ENCODE measurements at regions not wholly inside any gene's neighbourhood (a gene's known extent, or its start where the extent isn't known, plus 50 kb on each side); places are given as distances from the start of the nearest gene placed in this dataset.

- TF ChIP-seq CTCF (IDR thresholded peaks at IDR 0.05) = no peak
- Mint-ChIP-seq H3K9me3 (no peaks in the 10 kb centered on the region), H3K36me3 (ENCODE audit: low read depth) (no peaks in the 10 kb centered on the region), H3K27ac (no peak overlapping the region), H3K4me1 (ENCODE audit: low read depth) (no peaks in the 10 kb centered on the region), H3K27me3 (no peaks in the 10 kb centered on the region), H3K4me3 (no peak overlapping the region)
- POLR2A ChIA-PET = no interaction called here
- DNase-seq (no peak), ATAC-seq (no peak)
- intact Hi-C loops (cut with micrococcal nuclease) = no loop called here
- CTCF ChIA-PET = no interaction called here
Observed at GRCh38 chr18:49655266-49656072, 93.6 kb downstream of the LIPG start.

GRCh38 chr18:49654347-49654746, 92.5 kb downstream of the LIPG start:
- no peaks in the 10 kb centered on the region for H3K9me3 Mint-ChIP-seq
- H3K27ac Mint-ChIP-seq = no peak overlapping the region
- DNase-seq (no peak), ATAC-seq (no peak)
- TF ChIP-seq CTCF (IDR thresholded peaks at IDR 0.05) = no peak
- no peaks in the 10 kb centered on the region for H3K27me3 Mint-ChIP-seq
- ChIA-PET POLR2A (no interaction called here), CTCF (no interaction called here)
- no peak overlapping the region for H3K4me3 Mint-ChIP-seq
- H3K4me1 Mint-ChIP-seq (ENCODE audit: low read depth) = no peaks in the 10 kb centered on the region
- intact Hi-C loops (cut with micrococcal nuclease) = no loop called here
- no peaks in the 10 kb centered on the region for H3K36me3 Mint-ChIP-seq (ENCODE audit: low read depth)

- DNase-seq = no peak
- Mint-ChIP-seq H3K9me3 (no peaks in the 10 kb centered on the region), H3K27ac (no peak overlapping the region), H3K27me3 (no peaks in the 10 kb centered on the region), H3K36me3 (ENCODE audit: low read depth) (no peaks in the 10 kb centered on the region), H3K4me3 (no peak overlapping the region), H3K4me1 (ENCODE audit: low read depth) (no peaks in the 10 kb centered on the region)
- no peak for ATAC-seq
- ChIA-PET POLR2A (interaction anchor here (0.6 kb wide), 1 partner anchor 110 kb away, joined by 3 read pairs; no protein-coding TSS in a partner anchor), CTCF (interaction anchor here (0.7 to 2.1 kb wide), 4 partner anchors 12 to 207 kb away, joined by 3 to 6 read pairs (median 4); no protein-coding TSS in a partner anchor)
- intact Hi-C loops (cut with micrococcal nuclease) = no loop called here
- TF ChIP-seq CTCF (IDR thresholded peaks at IDR 0.05) = no peak
Observed at GRCh38 chr18:49652881-49653724, 91.2 kb downstream of the LIPG start.

- Mint-ChIP-seq H3K36me3 (ENCODE audit: low read depth) (no peaks in the 10 kb centered on the region), H3K27ac (no peak overlapping the region), H3K27me3 (no peaks in the 10 kb centered on the region), H3K4me3 (no peak overlapping the region), H3K9me3 (no peaks in the 10 kb centered on the region), H3K4me1 (ENCODE audit: low read depth) (no peaks in the 10 kb centered on the region)
- ChIA-PET CTCF (interaction anchor here (1.2 kb wide), 1 partner anchor 26 kb away, joined by 3 read pairs; no protein-coding TSS in a partner anchor), POLR2A (no interaction called here)
- DNase-seq = no peak
- ATAC-seq = no peak
- intact Hi-C loops (cut with micrococcal nuclease) = no loop called here
- TF ChIP-seq CTCF (IDR thresholded peaks at IDR 0.05) = no peak
Observed at GRCh38 chr18:49651033-49651432, 89.2 kb downstream of the LIPG start.

- H3K4me1 Mint-ChIP-seq (ENCODE audit: low read depth) = no peaks in the 10 kb centered on the region
- H3K36me3 Mint-ChIP-seq (ENCODE audit: low read depth) = no peaks in the 10 kb centered on the region
- no peak for TF ChIP-seq CTCF (IDR thresholded peaks at IDR 0.05)
- H3K4me3 Mint-ChIP-seq = no peak overlapping the region
- CTCF ChIA-PET = interaction anchor here (1.2 kb wide), 1 partner anchor 26 kb away, joined by 3 read pairs; no protein-coding TSS in a partner anchor
- H3K27ac Mint-ChIP-seq = no peak overlapping the region
- no peaks in the 10 kb centered on the region for H3K9me3 Mint-ChIP-seq
- intact Hi-C loops (cut with micrococcal nuclease) = no loop called here
- no peak for DNase-seq
- no peaks in the 10 kb centered on the region for H3K27me3 Mint-ChIP-seq
- ATAC-seq = no peak
- POLR2A ChIA-PET = no interaction called here
Observed at GRCh38 chr18:49650426-49650891, 88.6 kb downstream of the LIPG start.

Measured in activated CD8-positive, alpha-beta T cell treated with anti-CD3 and anti-CD28 coated beads for 36 hours (primary cell).